ENCODE measurements at regions not wholly inside any gene's neighbourhood (a gene's known extent, or its start where the extent isn't known, plus 50 kb on each side); places are given as distances from the start of the nearest gene placed in this dataset.

DNA sequence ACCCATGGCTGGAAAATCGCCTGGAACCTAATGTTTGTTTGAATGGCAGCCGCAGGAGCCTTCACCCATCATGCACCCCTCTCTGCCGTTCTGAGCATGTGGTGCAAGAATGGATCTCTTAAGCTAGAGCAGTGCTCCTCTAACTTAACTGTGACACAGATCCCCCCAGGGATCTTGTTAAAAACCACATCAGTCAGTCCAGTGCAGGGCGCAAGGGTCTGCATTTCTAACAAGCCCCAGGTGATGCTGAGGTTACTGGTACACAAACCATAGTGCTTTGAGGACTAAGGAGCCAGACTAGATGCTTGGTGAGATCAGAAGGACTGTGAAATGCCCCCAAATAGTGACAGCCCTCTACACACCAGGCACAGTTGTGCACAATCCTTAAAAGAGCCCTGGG is 87.1 kb upstream of the KCTD1 start:
- Histone ChIP-seq H3K27me3 (ENCODE audit: control insufficient read depth in 1 of 2, insufficient read depth in 2 of 2, low read length in 2 of 2) (peaks cover 0 to 51% of the 10 kb centered on the region in 2 experiments; a peak in 4 of 5 replicates), H3K4me2 (ENCODE audit: low read depth, low read length) (no peak overlapping the region), H3K4me1 (ENCODE audit: insufficient read depth, low read length) (no peaks in the 10 kb centered on the region), H4K20me1 (ENCODE audit: insufficient read depth, low read length) (no peaks in the 10 kb centered on the region), H3K9me3 (ENCODE audit: low read length) (no peaks in the 10 kb centered on the region), H3K36me3 (replicated peaks in 1 of 2; ENCODE audit: control insufficient read depth in 1 of 2, insufficient read depth in 2 of 2, low read length in 2 of 2) (no peaks in the 10 kb centered on the region), H3K4me3 (replicated peaks in 1 of 3; ENCODE audit: insufficient read depth in 1 of 3, low read depth in 2 of 3, low read length in 3 of 3) (no peak overlapping the region), H3K27ac (ENCODE audit: extremely low read length, insufficient read depth, low read length) (no peak overlapping the region), H3K9ac (ENCODE audit: insufficient read depth, low read depth, low read length) (no peak overlapping the region), H3K79me2 (ENCODE audit: insufficient read depth, low read length) (no peaks in the 10 kb centered on the region), H2AFZ (ENCODE audit: low read length) (no peak overlapping the region)
- CTCF ChIA-PET (ENCODE audit: low intra/inter-chr PET ratio, low total read pairs): no interaction called here
- DNase-seq (ENCODE audit: low spot score) (no peak), ATAC-seq (no peak), FAIRE-seq (no peak)
- intact Hi-C loops (cut with micrococcal nuclease; ENCODE audit: unreplicated experiment): no loop called here
- no CpG with 5 or more reads among the region's 4 CpGs for WGBS (ENCODE audit: low lambda C conversion rate)
- in situ Hi-C loops (cut with HindIII; ENCODE audit: extremely low pct_ligation_motif_present, low pct_unique_long_range_greater_than_20kb): no loop called here
- no TSS peak for BruUV-seq (replicated peaks)
- TF ChIP-seq ZFP62 (CRISPR knock-in tag; IDR thresholded peaks at IDR 0.05) (no peak), CBFB (CRISPR knock-in tag; IDR thresholded peaks at IDR 0.05) (no peak), ZNF841 (CRISPR knock-in tag; IDR thresholded peaks at IDR 0.05; ENCODE audit: borderline replicate concordance) (no peak), KDM3A (CRISPR knock-in tag; IDR thresholded peaks at IDR 0.05; ENCODE audit: low read depth) (no peak), ZBTB7A (CRISPR knock-in tag; IDR thresholded peaks at IDR 0.05) (no peak), CENPX (CRISPR knock-in tag; IDR thresholded peaks at IDR 0.05) (no peak), ZSCAN31 (CRISPR knock-in tag; IDR thresholded peaks at IDR 0.05; ENCODE audit: low read depth) (no peak), RXRA (CRISPR knock-in tag; IDR thresholded peaks at IDR 0.05) (no peak), TP53 (CRISPR knock-in tag; conservative IDR thresholded peaks at IDR 0.05) (no peak), IRF2 (CRISPR knock-in tag; IDR thresholded peaks at IDR 0.05) (no peak), NFIB (CRISPR knock-in tag; IDR thresholded peaks at IDR 0.05; ENCODE audit: borderline replicate concordance) (no peak), ZNF501 (CRISPR knock-in tag; IDR thresholded peaks at IDR 0.05) (no peak)
- TF ChIP-seq, protein P1, sequence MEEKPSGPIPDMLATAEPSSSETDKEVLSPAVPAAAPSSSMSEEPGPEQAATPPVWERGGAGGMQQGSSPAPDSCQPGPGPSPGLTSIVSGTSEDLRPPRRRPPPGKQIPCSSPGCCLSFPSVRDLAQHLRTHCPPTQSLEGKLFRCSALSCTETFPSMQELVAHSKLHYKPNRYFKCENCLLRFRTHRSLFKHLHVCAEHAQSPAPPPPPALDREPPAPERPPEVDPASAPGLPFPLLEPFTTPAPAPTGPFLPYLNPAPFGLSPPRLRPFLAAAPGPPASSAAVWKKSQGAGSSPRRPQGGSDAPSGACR (CRISPR knock-in tag; IDR thresholded peaks at IDR 0.05): no peak
- TF ChIP-seq, protein P2, sequence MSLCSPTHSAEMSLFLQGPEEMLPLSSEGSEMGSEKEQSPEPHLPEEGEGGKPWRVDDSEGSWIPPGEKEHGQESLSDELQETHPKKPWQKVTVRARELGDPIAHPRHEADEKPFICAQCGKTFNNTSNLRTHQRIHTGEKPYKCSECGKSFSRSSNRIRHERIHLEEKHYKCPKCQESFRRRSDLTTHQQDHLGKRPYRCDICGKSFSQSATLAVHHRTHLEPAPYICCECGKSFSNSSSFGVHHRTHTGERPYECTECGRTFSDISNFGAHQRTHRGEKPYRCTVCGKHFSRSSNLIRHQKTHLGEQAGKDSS (CRISPR knock-in tag; IDR thresholded peaks at IDR 0.05; ENCODE audit: borderline replicate concordance, low read depth): no peak
- TF ChIP-seq, protein P3, sequence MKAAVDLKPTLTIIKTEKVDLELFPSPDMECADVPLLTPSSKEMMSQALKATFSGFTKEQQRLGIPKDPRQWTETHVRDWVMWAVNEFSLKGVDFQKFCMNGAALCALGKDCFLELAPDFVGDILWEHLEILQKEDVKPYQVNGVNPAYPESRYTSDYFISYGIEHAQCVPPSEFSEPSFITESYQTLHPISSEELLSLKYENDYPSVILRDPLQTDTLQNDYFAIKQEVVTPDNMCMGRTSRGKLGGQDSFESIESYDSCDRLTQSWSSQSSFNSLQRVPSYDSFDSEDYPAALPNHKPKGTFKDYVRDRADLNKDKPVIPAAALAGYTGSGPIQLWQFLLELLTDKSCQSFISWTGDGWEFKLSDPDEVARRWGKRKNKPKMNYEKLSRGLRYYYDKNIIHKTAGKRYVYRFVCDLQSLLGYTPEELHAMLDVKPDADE (CRISPR knock-in tag; IDR thresholded peaks at IDR 0.05): no peak
- TF ChIP-seq, protein P4, sequence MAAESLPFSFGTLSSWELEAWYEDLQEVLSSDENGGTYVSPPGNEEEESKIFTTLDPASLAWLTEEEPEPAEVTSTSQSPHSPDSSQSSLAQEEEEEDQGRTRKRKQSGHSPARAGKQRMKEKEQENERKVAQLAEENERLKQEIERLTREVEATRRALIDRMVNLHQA (CRISPR knock-in tag; IDR thresholded peaks at IDR 0.05): no peak
- TF ChIP-seq, protein P5, sequence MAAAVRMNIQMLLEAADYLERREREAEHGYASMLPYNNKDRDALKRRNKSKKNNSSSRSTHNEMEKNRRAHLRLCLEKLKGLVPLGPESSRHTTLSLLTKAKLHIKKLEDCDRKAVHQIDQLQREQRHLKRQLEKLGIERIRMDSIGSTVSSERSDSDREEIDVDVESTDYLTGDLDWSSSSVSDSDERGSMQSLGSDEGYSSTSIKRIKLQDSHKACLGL (CRISPR knock-in tag; IDR thresholded peaks at IDR 0.05): no peak
- POLR2A ChIA-PET: no interaction called here
